ENCODE measurements at regions not wholly inside any gene's neighbourhood (a gene's known extent, or its start where the extent isn't known, plus 50 kb on each side); places are given as distances from the start of the nearest gene placed in this dataset.

DNA sequence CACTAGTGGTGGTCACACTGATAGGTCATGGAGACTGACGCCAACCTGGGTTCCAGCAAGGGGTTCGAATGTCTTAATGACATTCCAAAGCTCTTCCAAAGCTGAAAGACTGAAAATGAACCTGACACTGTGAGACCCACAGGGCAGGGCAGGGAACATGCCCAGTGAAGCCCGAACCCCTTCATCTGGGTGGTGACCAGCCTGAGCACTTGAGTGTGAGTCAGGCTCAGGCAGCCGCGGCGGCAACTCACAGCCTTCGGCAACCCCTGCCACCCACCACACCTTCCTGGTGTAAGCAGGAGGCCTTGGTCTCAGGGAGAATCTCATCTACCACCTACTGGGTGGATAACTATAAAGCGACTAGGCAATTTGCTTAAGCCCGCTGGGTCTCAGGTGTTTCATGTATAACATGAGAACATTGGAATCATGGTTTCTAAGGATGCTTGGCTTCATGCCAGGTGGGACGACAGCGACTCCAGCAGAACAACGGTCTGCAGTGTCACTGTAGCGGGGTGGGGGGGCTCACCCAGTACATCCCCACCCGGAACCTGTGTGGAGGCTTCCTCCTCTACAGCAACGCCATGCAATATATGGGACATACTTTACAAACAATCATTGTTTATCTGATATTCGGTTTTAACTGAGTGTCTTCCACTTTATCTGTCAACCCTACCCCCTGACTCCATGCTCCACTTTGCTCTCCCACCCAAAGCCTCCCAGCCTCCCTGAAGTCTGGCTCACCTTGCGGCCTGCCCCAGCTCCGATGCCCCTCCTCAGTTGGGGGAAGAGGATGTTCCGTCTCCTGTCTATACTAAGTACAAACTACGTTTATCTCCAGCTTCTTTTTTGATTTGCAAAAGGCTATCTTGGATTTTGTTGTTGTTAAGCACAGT, 125.0 kb upstream of the MEF2A start:
- DNase-seq: no peak

DNA sequence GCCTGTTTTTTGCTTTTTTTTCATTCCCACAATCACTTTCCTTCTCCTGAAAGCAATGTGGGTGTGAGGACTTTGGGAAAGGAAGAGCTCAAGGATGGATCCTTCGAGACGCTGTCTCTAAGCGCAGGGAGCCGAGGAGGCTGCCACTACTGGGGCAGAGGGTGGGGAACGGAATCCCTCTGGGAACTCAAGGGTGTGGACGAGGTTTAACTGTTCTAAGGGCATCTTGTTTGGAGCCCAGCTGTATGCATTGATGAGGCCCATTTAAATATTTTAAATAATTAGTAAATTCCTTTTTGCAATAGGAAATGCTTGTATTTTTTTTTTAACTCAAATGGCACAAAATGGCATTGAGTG, 124.4 kb upstream of the MEF2A start:
- DNase-seq: no peak

DNA sequence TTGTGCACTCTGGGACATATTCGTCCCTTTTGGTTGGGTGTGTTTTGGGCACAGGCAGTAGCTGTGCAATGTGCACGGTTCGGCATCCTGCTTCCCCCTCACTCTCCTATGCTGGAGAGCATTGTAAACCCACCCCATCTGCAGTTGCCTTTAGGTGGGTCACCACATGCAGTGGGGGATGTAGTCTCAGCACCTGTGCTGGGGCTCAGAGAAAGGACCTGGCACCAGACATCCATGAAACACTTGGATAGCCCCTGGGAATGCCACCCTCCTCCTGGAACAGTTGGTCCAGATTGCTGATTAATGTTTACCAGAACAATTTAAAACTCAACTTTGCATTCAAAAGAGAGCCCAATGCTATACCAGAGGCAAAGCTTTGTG, 123.9 kb upstream of the MEF2A start:
- DNase-seq: no peak

DNA sequence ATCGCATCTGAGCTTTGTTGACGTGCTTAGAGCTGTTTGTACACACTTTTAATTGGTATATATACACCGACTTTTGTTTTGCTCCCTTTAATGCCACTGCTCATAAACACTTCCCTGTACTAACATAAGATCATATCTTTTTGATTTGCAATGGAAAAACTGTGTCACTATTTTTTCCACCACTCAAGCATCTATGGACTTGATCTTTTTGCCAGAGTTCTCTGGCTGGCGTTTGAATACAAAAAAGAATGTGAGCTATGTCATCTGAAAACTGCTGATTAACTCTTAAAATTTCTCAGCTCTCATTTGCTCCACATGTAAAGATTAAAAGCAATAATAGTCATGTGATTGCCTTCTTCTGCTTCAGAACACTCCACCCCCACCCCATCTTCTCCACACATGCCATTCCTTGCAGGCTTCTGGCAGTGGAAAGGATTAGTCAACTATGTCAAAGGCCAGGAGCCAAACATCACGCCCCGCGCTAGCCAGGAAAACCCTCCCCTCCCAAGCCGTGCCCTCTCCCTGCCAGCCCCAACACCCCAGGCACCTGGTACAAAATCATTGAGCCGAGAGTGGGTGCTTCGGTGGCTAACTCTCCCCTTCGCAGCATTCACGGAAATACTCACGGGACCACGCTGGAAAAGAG, 123.4 kb upstream of the MEF2A start:
- no peak for DNase-seq

DNA sequence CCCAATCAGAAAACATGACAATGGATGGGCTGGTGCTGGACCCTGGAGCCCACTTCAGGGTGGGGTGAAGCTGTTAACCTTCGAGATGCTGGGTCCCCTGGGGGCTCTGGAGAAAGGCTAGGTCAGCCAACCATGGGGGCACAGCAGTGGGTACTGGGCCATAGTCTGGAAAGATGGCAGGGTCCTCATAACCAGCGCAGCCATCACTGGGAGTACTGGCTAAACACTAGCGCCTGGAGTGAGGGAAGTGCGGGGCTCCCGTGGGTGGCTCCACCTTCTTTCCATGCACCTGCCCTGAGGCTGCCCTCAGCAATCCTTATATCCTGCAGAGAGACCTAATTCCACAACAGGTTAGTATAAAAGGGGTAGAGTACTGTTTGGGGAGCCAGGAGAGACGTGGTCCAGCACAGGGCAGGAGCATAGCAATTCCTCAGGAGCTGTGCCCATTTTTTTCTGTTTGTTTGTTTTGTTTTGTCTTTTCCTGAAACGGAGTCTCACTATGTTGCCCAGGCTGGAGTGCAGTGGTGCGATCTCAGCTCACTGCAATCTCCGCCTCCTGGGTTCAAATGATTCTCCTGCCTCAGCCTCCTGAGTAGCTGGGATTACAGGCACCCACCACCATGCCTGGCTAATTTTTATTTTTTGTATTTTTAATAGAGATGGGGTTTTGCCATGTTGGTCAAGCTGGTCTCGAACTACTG, 122.6 kb upstream of the MEF2A start:
- DNase-seq: no peak

DNA sequence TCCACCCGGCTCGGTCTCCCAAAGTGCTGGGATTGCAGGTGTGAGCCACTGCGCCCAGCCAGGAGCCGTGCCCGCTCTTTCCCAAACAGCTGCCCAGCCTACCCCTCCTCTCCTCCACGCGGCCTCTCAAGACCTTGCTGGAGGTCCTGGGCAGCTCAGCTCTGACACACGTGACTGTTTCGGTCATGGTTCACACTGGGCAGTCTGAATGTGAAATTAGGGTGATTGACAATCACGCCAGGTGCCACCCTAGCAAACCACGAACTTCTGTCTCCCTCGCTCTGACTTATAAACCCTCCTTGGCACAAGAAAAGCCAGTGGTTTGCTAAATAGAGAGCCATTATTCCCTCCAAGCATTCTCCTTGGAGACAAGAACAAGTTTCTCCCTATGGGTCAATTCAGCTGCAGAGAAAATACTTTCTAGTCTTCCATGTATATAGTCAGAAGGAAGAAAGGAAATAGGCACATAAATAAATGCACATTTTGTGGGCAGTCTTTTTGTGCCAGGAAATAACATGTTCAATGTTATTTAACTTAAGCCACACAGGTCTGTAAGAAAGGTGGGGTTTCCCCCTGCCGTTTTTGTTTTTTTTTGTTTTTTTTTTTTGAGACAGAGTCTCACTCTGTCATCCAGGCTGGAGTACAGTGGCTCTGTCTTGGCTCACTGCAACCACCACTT, 121.9 kb upstream of the MEF2A start:
- DNase-seq: no peak

DNA sequence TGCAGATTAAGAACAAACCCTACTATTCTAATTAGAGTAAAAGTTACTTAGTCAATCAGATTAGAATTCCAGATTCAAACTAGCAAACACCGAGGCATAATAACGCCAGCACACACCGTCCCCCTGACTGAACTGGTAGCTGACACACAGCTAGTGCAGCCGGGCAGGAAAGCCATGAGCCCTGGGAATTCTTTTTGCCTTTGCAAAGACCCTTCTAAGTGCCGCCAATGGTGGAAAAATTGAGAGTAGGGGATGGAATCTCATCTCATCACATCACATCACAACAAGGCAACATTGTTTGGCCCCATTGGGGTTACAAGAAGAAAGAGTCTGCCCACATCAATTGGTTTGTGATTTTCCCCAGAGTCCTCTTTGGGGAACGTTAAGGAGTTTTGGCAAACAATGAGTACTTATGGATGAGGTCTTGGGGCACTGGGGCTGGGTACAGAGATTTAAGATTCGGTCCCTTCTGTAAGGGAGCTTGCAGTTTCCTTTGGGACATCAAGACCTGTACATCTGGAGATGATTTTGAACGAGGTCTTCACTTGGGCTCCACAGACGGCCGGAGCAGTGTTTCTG, 120.4 kb upstream of the MEF2A start:
- DNase-seq: no peak

DNA sequence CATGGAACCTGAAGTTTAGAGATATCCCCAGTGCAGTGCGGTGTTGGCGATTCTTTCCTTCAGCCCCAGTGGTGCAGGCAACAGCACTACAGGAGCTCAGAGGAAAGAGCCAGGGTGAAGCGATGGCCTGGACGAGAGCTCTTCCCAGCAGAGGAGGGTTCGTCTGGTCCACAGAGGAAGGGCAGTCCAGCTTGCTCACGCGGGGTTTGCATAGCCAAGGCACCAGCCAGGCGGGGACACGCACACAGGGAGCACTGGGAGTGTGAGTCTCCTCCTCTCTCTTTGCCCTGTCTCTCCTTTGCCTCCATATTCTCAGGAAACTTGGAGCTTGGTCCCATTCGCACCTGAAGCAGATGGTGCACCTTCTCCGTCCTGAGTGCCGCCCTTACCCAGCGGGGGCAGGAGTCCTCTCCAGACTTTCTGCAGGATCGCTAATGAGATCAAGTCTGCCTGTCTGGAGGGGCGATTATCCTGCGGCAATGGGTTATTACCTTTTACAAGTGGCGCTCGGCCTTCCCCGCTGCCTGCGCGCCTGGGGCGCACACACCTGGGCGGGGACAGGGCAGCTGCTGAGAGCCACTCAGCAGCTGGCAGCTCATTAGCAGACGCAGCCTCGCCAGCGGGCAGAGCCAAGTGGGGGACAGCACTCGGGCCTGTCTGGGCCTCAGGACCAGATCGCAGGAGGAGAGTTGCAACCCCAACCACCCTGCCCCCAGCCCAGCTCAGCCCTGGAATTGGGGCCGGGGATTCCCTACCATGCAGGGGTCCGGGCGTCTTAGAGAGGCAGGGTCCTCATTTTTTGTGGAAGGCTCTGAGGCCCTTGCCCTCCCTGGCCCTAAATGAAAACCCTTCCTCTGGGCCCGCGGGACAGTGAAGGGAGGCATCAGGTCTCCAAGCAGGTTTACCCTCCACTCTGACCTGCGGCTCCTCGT, 119.0 kb upstream of the MEF2A start:
- no peak for DNase-seq

DNA sequence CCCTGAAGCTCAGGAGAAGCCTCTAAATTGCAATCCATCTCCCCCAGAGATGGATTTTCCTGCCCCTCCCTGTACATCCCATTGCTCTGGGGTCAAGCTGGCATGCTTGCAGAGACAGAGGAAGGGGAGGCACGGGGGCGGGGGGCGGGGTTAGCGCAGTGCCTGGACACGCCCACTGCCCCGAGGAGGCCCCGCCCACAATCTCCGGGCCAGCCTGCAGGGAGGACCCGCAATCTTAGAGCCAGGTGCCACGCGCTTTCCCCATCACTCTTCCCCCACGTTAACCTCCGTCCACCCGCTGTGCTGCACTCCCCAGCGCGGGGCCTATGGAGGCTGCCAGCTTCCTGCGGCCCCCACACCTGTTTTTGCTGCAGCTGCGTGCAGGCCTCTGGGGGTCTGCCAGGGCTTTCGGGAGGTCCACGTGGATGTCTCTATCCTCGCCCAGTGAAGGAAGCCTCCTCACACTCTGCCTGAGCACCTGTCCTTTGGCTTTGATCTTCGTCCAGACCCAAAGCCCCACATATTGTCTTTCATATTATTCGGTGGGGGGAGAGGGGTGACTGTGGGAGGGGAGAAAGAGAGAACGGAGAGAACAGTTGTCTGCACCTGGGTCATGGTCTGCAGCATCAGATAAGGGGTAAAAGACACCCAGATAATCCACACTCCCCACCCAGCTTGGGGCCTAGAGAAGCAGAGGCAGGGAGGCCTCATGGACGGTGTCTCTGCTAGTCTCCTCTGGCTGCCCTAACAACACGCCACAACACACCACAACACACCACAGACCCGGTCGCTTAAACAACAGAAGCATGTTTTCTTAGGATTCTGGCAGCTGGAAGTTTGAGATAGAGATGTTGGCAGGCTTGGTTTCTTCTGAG, 118.0 kb upstream of the MEF2A start:
- DNase-seq: no peak

DNA sequence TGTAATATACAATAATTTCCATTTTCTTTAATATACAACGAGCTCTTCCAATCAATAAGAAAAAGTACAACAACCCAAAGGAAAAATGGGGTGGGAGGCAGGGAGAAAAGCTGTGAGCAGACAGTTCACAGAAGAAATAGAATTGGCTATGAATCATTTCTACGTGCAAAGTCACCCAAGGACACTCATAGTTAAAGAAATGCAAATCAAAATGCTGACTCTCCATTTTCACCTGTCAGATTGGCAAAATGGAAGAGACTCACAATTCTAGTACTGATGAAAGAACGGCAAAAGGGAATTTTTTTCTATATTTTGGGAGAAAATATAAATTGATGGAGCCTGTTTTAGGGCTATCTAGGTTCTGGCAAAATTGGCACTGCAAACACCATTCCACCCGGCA, 116.3 kb upstream of the MEF2A start:
- no peak for DNase-seq

DNA sequence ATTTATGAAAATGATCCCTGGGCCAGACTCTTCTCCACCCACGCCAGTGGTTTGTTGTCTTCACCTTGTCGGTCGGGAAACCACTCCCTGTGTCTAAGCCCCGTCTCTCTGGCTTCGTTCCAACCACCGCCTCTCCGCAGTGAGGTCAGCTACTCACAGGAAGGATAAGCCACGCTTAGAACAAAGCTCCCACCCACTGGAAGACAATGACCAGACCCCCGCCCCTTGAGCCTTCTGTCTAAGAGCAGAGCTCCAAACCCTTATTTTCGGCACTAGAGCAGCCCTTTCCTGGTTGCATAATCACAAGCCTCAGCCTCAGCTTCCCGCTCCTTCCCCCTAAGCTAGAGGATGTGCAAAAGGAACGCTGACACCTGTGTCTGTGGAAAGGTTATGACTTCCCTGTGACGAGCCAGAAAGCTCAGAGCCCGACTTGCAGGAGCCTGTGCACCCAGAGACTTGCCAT, 114.9 kb upstream of the MEF2A start:
- peak; percentile 61 for DNase-seq

DNA sequence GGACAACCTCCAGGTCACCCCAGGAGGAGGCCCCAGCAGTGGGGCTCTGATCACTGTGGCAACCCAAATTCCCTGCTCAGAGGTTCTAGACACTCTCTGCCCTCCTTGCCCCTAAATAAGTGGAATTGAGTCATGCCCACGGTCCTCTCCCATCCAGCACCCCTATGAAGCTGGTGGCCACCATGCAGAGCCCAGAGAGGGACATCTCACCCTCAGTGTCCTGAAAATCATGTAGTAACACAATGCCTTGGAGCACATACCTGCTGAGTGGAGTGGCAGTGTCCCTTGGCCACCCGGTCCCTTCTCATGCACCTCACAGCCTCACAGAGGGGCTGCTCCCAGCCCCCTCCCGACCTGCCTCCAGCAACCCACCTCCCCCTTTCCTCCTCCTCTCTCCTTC, 114.3 kb upstream of the MEF2A start:
- DNase-seq: no peak

DNA sequence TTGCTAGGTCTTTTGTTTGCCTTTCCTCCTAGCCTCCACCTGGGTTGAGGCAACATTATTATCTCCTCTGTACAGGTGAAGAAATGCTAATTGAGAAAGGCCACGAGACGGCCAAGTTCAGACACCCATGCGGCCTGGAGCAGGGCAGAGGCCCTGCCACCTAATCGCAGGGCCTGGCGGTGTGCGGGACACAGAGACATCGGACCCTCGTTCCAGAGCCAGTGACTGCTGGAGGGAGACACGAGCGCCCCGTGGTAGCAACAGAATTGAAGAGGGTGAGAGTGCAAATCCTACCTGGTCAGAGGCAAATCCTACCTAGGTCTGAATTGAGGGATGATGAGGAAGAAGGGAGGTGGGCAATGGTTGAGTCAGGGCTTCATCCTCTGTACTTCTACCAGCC, 113.8 kb upstream of the MEF2A start:
- no peak for DNase-seq

DNA sequence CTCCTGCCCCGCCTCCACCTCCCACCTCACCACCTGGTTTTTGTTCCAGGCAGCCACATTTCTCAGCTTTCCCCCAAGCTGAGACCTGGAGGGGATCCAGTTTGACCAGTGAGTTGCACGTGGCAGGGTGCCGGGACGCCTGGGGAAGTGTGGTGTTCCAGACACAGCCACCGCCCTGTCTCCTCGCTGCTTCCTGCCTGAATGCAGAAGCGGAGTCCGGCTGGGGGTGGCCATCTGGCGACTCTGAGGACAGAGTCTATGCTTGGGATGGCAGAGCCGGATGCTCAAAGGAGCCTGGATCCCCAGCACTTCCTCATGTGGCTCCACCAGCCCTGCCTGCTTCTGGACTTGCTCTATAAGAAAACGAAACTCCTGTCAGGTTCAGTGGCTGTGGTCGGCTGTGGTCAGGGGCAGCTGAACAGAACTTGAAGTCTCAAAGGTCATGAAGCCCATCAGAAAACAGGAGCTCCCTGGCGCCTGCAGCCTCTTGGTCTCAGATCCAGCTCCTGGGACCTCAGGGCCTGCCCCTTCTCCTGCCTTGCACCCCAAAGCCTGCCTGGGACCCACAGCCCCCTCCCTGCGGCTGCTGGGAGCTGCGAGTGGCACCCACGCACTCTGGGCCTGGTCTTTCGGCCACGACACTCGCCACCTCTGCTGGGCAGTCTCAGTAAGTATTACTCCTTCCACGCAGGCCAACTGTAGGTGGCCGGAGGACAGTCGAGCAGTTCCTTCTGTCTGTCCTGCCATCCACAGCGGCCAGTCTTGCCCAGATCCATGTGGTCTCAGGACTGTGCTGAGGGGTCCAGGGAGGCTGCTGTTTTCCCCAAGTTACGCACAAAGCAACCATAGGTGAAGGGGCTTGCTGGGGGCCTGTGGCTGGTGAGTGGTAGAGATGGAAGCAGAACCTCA, 112.8 kb upstream of the MEF2A start:
- DNase-seq: no peak

DNA sequence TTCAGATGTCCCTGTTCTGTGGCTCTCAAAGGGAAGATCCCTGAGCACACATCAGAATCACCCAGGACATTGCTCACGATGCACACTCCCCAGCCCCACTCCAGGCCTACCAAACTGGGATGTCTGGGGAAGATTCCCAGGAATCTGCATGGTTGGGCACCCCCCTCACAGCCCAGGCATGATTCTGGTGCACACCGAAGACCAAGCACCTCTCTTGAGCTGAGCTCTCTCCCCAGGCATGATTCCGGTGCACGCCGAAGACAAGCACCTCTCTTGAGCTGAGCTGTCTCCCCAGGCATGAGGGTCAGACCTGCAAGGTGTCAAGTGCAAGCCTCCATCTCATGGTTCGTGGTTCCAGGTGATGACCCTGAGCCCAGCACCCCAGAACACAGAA, 112.2 kb upstream of the MEF2A start:
- DNase-seq: no peak

DNA sequence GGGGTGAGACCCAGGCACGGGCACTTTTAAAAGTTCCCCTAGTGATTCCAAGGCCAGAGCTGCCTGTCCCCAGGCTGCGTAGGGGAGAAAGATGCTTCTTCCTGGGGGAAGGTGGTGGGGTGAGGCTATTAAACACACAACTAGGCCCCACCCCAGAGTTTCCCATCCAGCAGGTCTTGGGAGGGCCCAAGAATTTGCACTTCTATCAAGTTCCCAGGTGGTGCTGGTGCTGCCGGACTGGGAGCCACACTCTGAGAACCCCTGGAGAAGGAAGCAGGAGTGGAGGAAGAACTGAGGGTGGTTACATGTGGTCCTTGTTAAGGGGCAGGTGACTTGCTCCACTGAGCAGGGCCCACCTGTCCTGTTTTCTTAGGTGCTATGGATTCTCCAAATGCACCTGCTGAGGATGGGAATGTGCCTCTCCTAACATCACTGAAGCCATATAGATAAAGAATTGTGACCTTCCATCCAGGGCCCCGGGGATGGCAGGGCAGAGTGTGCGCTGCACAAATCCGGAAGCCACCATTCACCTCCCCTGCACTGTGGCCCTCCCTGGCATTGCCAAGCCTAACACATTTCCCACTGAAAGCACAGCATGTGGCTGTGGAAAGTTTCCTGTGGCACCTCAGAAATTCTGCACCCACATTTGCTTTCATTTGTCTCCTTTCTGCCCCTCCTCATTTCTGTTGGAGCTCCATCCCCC, 111.5 kb upstream of the MEF2A start:
- DNase-seq: no peak

DNA sequence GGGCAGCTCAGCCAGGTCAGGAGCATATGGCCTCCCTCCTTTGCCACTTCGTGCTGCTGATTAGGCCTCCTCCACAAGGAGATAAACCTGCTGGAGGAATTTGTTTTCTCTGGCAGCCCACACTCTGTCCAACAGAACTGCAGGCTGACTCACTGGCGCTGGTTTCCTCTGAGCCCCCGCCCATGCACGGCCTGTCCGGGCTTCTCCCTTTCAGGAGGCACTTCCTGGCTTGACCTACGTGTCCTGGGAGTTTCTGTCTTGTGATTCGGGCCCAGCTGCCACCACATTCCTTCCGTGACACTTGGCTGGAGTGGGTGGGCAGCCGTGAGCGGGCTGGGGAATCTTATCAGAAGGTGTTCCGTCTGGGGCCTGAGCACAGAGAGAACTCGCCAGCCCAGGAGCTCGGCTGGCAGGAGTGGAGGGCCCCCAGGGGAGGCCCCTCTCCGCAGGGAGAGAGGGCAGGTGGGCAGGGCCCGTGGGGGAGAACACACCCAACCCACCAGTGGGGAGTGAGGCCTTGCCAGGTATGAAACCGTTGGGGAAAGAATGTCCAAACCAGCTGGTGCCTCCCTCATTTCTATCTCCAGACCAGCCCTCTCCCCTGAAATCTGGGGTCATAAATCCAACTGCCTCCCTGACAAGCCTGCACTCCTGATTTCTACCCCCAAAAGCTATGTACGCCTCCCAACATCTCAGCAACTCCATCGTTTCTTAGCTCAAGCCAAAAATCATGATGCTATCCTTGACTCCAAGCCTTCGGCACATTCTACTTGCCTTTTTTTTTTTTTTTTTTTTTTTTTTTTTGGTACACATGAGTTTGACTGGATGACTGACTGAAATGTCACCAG, 110.6 kb upstream of the MEF2A start:
- no peak for DNase-seq

DNA sequence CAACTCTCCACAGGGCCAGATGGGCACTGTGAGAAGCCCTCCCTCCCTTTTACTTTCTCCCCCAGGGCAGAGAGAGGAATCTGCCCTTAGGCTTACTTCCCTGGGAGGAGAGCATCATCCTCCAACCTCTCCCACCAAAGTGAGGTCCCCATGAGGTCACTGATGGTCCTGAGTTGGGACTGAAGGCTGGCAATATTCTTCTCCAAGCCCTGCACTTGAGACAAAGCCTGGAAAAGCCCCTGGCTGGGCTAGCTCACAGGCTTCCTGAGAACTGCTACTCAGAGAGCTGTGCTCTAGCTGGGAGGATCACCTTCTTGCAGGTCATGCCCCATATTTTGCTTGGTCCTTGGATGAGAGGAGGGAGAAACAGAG, 110.0 kb upstream of the MEF2A start:
- no peak for DNase-seq

Data from activated CD8-positive, alpha-beta memory T cell treated with anti-CD3 and anti-CD28 coated beads, Interleukin-2, amount 50 U/mL, for 4 hours (primary cell).